Large intestine (tissue), 3 donors: ENCODE measurements at regions not wholly inside any gene's neighbourhood (a gene's known extent, or its start where the extent isn't known, plus 50 kb on each side); places are given as distances from the start of the nearest gene placed in this dataset.
"Not testable (repeated sequence)": the region's sequence is repeated elsewhere in the genome, so short reads cannot be mapped to it uniquely, and the experiment has no call there.

Experiments
- DNase-seq, 2 donors: peaks; one replicate each; pipeline versions ENCODE4 v3.0.0 to v3.0.0-alpha.2; 2013
- H3K27ac ChIP-seq: one replicate; pipeline ENCODE4 v1.5.1; 2013; ENCODE audit warnings: low read length
- H3K27me3 ChIP-seq: 2 replicates; pipeline ENCODE4 v1.6.1; 2013; ENCODE audit warnings: low read length; ENCODE audit not compliant: control insufficient read depth, insufficient read depth
- H3K36me3 ChIP-seq: 2 replicates; pipeline ENCODE4 v1.6.1; 2013; ENCODE audit warnings: low read length; ENCODE audit not compliant: control insufficient read depth, insufficient read depth
- H3K4me1 ChIP-seq: one replicate; pipeline ENCODE4 v1.6.1; 2013; ENCODE audit warnings: low read length; ENCODE audit not compliant: control insufficient read depth, insufficient read depth
- H3K4me3 ChIP-seq: one replicate; pipeline ENCODE4 v1.5.1; 2013; ENCODE audit warnings: low read length
- H3K9me3 ChIP-seq: one replicate; pipeline ENCODE4 v1.6.1; 2013; ENCODE audit warnings: mild to moderate bottlenecking, low read depth, low read length, moderate library complexity; ENCODE audit not compliant: control insufficient read depth
- WGBS: methylation state at CpG from one replicate; pipeline ENCODE4 v1.1.5; 2013; ENCODE audit warnings: low lambda C conversion rate; ENCODE audit not compliant: insufficient coverage; 5-methylcytosine and 5-hydroxymethylcytosine counted together

- H3K27ac ChIP-seq, result no peak overlapping the region
- H3K27me3 ChIP-seq, result peaks cover 16% of the 10 kb centered on the region
- H3K9me3 ChIP-seq, result no peaks in the 10 kb centered on the region
- H3K36me3 ChIP-seq, result no peaks in the 10 kb centered on the region
- no peaks in the 10 kb centered on the region for H3K4me1 ChIP-seq
- no peak overlapping the region for H3K4me3 ChIP-seq
- no CpG with 5 or more reads among the region's 6 CpGs for WGBS
- no peak for DNase-seq
Measured at GRCh38 chr16:50449800-50450199, 81.0 kb upstream of the BRD7 start.

GRCh38 chr16:50448981-50449380 is 80.2 kb upstream of the BRD7 start:
- Histone ChIP-seq H3K36me3 (no peaks in the 10 kb centered on the region), H3K4me3 (no peak overlapping the region), H3K9me3 (no peaks in the 10 kb centered on the region), H3K4me1 (no peaks in the 10 kb centered on the region), H3K27ac (no peak overlapping the region), H3K27me3 (peaks cover 18% of the 10 kb centered on the region)
- DNase-seq, result no peak
- WGBS, result no CpG with 5 or more reads among the region's 10 CpGs

- Histone ChIP-seq H3K27me3 (peaks cover 18% of the 10 kb centered on the region), H3K9me3 (no peaks in the 10 kb centered on the region), H3K27ac (no peak overlapping the region), H3K4me1 (no peaks in the 10 kb centered on the region), H3K4me3 (no peak overlapping the region), H3K36me3 (no peaks in the 10 kb centered on the region)
- DNase-seq, result no peak
- 60% methylated on average over 1 of the region's 8 CpGs for WGBS
Measured at GRCh38 chr16:50448522-50448921, 79.7 kb upstream of the BRD7 start.

GRCh38 chr16:50447386-50447785 is 78.6 kb upstream of the BRD7 start:
- H3K9me3 ChIP-seq, H3K4me3 ChIP-seq, H3K4me1 ChIP-seq, H3K36me3 ChIP-seq, H3K27ac ChIP-seq, DNase-seq: not testable (repeated sequence)
- peaks cover 18% of the 10 kb centered on the region for H3K27me3 ChIP-seq
- no CpG with 5 or more reads among the region's 8 CpGs for WGBS

- peaks cover 4% of the 10 kb centered on the region for H3K9me3 ChIP-seq
- H3K27ac ChIP-seq, result no peak overlapping the region
- peaks cover 18% of the 10 kb centered on the region for H3K27me3 ChIP-seq
- WGBS, result no CpG with 5 or more reads among the region's 4 CpGs
- no peak overlapping the region for H3K4me3 ChIP-seq
- no peaks in the 10 kb centered on the region for H3K4me1 ChIP-seq
- no peaks in the 10 kb centered on the region for H3K36me3 ChIP-seq
- DNase-seq, result no peak
Measured at GRCh38 chr16:50446861-50447260, 78.1 kb upstream of the BRD7 start.

- DNase-seq, result no peak
- no peak overlapping the region for H3K27ac ChIP-seq
- no peak overlapping the region for H3K4me3 ChIP-seq
- no CpG with 5 or more reads among the region's 19 CpGs for WGBS
- H3K36me3 ChIP-seq, result no peaks in the 10 kb centered on the region
- no peaks in the 10 kb centered on the region for H3K4me1 ChIP-seq
- peaks cover 14% of the 10 kb centered on the region for H3K9me3 ChIP-seq
- peaks cover 18% of the 10 kb centered on the region for H3K27me3 ChIP-seq
Measured at GRCh38 chr16:50445621-50446555, 77.1 kb upstream of the BRD7 start.

GRCh38 chr16:50444526-50444925 is 75.7 kb upstream of the BRD7 start:
- H3K4me1 ChIP-seq, result no peaks in the 10 kb centered on the region
- H3K27ac ChIP-seq, result no peak overlapping the region
- DNase-seq, result no peak
- no CpG with 5 or more reads among the region's 1 CpG for WGBS
- H3K36me3 ChIP-seq, result no peaks in the 10 kb centered on the region
- H3K9me3 ChIP-seq, result peaks cover 18% of the 10 kb centered on the region
- H3K27me3 ChIP-seq, result peaks cover 18% of the 10 kb centered on the region
- no peak overlapping the region for H3K4me3 ChIP-seq

GRCh38 chr16:50442221-50442620 is 73.4 kb upstream of the BRD7 start:
- Histone ChIP-seq H3K36me3 (no peaks in the 10 kb centered on the region), H3K4me1 (no peaks in the 10 kb centered on the region), H3K4me3 (no peak overlapping the region), H3K27ac (no peak overlapping the region), H3K27me3 (peaks cover 7% of the 10 kb centered on the region), H3K9me3 (peaks cover 18% of the 10 kb centered on the region)
- no CpG with 5 or more reads among the region's 3 CpGs for WGBS
- DNase-seq, result no peak

- no peaks in the 10 kb centered on the region for H3K4me1 ChIP-seq
- H3K27me3 ChIP-seq, result peaks cover 7% of the 10 kb centered on the region
- H3K36me3 ChIP-seq, result no peaks in the 10 kb centered on the region
- WGBS, result no CpG with 5 or more reads among the region's 7 CpGs
- H3K4me3 ChIP-seq, result no peak overlapping the region
- DNase-seq, result no peak
- peaks cover 18% of the 10 kb centered on the region for H3K9me3 ChIP-seq
- H3K27ac ChIP-seq, result no peak overlapping the region
Measured at GRCh38 chr16:50441486-50442157, 72.8 kb upstream of the BRD7 start.

GRCh38 chr16:50440991-50441390 is 72.2 kb upstream of the BRD7 start:
- WGBS, result no CpG with 5 or more reads among the region's 4 CpGs
- no peak for DNase-seq
- Histone ChIP-seq H3K4me1 (no peaks in the 10 kb centered on the region), H3K9me3 (peaks cover 18% of the 10 kb centered on the region), H3K36me3 (no peaks in the 10 kb centered on the region), H3K4me3 (no peak overlapping the region), H3K27ac (no peak overlapping the region), H3K27me3 (peaks cover 6% of the 10 kb centered on the region)
